ENCODE measurements at regions not wholly inside any gene's neighbourhood (a gene's known extent, or its start where the extent isn't known, plus 50 kb on each side); places are given as distances from the start of the nearest gene placed in this dataset.

DNA sequence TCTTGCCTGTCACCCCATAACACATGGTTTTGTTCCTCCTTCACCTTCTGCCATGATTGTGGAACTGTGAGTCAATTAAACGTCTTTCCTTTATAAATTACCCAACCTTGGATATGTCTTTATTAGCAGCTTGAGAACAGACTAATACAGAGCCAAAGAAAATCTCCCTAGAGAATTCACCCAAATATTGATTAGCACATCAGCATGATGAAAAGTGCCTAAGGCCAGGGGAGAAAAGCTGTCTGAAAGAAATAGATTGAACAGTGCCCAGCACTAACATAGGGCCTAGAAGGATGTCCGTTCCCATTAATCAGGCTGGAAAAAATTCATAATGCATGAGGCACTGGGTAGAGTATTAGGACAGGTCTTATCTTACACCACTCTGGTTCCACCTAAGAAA lies 111.9 kb upstream of the CALN1 start:
- TF ChIP-seq POLR2A (IDR thresholded peaks at IDR 0.05; ENCODE audit: low read length) (no peak), GATA1 (IDR thresholded peaks at IDR 0.05; ENCODE audit: low read depth, low read length) (no peak)
- DNase-seq = no peak

DNA sequence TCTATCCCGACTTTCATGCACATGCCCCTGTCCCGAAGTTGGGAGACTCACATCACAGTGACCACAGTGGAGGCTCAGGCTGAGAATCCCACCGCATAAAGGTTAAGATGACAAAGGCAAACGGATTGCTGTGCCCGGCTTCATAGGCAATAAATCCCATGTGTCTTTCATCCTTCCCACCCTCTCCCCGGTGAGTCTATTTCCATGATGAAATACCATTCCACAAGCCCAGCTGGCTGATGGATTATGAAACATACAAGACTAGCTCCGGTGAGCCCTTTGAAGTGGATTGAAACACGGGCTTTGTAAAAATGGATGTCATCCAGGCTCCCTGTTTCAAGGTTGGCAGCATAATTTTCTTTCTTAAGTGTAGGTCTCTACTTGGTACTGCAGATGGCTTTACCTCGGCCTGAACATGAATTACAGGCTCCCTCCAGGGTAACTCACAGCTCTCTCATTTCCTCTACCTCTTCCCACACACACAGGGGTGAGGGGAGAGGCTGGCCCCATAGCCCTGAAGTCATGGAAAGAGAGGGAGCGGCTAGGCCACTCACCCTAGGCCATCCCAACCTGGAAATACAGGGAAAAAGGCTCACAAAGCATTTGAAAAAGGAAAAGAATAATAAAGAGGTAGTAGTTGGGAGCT lies 92.0 kb upstream of the CALN1 start:
- TF ChIP-seq POLR2A (IDR thresholded peaks at IDR 0.05; ENCODE audit: low read length) (no peak), GATA1 (IDR thresholded peaks at IDR 0.05; ENCODE audit: low read depth, low read length) (no peak)
- no peak for DNase-seq

DNA sequence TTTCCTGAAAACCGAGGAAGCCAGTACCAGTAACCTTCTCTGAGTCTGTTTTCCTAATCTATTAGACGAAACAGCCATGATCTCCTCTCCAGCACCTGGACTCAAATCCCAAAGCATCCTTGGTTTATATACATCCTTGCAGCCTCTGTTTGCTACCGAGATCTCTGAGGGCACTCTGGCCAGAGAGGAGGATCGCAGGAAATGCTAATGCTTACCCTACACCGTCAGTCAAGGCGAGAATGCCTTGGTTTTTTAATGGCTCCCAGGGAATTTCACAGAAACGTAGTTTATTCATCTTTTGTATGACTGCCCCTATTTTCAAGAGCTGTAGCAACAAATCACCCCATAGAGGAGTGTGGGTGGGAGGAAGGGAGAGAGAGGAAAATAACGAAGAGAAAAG lies 91.5 kb upstream of the CALN1 start:
- DNase-seq = no peak
- TF ChIP-seq POLR2A (IDR thresholded peaks at IDR 0.05; ENCODE audit: low read length) (no peak), GATA1 (IDR thresholded peaks at IDR 0.05; ENCODE audit: low read depth, low read length) (no peak)

DNA sequence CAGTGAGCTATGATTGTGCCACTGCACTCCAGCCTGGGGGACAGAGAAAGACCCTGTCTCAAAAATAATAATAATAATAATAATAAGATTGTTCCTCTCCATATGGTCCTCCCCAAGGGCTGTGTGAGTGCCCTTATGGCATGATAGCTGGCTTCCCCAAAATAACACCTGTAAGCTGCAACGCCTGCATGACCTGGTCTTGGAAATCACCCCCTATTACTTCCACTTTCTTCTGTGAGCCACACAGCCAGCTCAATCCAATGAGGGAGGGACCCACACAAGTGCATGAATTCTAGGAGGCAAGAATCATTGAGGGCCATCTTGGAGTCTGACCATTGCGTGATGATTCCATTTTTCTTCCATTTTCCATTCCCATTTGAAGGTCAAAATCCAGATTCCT lies 82.7 kb upstream of the CALN1 start:
- TF ChIP-seq GATA1 (IDR thresholded peaks at IDR 0.05; ENCODE audit: low read depth, low read length) (no peak), POLR2A (IDR thresholded peaks at IDR 0.05; ENCODE audit: low read length) (no peak)
- no peak for DNase-seq

DNA sequence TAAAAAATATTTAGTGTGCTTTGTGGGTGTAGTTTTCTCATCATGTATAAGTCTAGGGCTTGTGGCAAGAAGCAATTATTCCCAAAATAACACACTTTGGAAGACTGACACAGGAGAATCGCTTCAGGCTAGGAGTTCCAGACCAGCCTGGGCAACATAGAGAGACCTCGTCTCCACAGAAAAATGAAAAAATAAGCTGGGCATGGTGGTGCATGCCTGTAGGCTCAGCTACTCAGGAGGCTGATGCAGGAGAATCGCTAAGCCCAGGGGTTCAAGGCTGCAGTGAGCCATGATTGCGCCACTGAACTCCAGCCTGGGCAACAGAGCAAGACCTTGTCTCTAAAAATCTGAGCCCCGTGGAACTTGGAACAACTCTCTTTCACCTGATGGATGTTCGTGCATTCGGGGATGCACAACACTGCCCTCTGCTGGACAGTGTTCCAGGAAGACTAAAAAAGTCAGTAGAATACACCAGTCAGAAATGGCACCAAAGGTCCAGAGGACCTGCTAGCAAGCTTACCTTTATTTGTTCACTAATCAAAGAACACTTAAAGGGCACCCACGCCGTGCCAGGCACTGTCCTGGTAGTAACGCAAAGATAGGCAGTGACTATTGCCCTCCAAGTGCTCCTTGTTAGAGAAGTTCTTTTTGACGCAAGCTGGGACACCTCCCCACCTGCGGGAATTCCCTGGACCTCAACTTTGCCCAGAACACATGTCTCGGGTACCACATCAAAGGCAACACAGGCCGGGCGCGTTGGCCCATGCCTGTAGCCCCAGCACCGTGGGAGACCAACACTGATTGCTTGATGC lies 81.9 kb upstream of the CALN1 start:
- TF ChIP-seq POLR2A (IDR thresholded peaks at IDR 0.05; ENCODE audit: low read length) (no peak), GATA1 (IDR thresholded peaks at IDR 0.05; ENCODE audit: low read depth, low read length) (no peak)
- peak; percentile 43 to 67 for DNase-seq

DNA sequence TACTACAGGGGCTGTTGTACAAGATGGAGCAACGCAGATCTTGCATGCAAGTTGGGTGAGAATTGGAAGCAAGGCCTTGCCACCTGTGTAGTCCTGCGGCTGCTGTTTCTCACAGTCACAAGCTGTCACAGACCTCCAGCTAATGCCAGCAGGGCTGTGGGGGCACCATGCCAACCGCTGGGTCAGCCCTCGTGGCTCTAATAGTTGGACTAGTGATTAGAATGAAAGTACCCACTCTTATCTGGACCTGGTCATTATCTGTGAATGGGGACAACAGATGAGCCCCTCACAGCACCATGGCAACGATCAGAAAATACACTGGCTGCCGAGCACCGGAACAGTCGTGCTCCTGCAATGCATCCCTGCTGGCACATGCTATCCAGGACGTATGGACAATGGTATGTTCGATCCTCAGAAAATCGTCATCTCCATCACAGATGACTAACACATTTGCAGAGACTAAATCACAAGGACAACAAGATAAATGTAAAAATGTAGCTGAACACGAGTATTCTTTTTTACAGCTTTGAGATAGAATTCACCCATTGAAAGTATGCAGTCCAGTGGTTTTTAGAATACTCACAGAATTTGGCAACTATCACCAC lies 80.4 kb upstream of the CALN1 start:
- DNase-seq = no peak
- no peak for TF ChIP-seq POLR2A (IDR thresholded peaks at IDR 0.05; ENCODE audit: low read length)
- TF ChIP-seq GATA1 (IDR thresholded peaks at IDR 0.05; ENCODE audit: low read depth, low read length) = no peak

DNA sequence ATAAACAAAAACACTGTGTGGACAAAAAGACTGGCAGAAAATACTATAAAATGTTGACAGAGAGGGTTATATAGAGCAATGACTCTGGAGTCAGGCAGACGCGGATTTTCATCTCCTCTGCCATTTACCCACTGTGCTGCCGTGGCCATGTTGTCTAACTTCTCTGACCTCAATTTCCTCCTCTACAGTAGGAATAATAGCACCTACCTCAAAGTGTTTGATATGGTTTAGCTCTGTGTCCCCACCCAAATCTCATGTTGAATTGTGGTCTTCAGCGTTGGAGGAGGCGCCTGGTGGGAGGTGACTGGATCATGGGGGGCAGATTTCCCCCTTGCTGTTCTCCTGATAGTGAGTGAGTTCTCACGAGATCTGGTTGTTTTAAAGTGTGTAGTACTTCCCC lies 78.2 kb upstream of the CALN1 start:
- no peak for DNase-seq
- no peak for TF ChIP-seq GATA1 (IDR thresholded peaks at IDR 0.05; ENCODE audit: low read depth, low read length)
- TF ChIP-seq POLR2A (IDR thresholded peaks at IDR 0.05; ENCODE audit: low read length) = no peak

DNA sequence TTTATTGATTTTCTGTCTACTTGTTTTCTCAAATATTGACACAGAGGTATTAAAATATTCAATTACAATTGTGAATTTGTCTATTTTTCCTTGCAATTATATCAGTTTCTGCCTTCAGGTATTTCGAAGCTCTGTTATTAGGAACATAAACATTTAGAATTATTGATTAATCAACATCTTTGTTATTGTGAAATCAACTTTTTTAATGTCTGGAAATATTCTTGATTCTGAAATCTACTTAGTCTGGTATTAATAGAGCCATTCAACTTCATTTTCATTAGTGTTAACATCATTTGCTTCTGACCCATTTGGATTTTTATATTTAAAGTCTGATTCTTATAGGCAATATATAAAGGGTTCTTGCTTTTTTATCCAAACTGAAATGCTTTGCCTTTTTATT lies 69.8 kb upstream of the CALN1 start:
- DNase-seq = no peak
- TF ChIP-seq POLR2A (IDR thresholded peaks at IDR 0.05; ENCODE audit: low read length) = no peak
- TF ChIP-seq GATA1 (IDR thresholded peaks at IDR 0.05; ENCODE audit: low read depth, low read length) = no peak

DNA sequence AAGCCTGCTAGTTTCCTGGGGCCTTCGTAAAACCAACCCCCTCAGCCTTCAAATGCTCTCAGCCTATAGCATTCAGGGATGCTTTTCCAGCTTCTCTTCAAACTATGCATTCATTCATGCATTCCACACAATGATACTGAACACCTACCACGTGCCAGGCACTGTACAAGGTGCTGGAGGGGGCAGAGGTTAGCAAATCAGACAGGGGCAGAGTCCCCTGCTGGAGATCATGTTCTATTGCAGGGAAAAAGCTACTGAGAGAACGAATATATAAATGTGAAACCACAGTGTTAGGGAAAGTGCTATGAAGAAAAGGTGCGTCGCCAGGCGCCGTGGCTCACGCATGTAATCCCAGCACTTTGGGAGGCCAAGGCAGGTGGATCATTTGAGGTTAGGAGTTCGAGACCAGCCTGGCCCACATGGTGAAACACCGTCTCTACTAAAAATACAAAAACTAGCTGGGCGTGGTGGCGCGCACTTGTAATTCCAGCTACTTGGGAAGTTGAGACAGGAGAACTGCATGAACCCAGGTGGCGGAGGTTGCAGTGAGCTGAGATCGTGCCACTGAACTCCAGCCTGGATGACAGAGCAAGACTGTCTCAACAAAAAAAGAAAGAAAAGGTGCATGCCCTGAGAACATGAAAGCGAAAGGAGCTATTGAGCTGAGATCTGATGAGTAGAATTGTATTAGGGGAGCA lies 64.6 kb upstream of the CALN1 start:
- no peak for TF ChIP-seq GATA1 (IDR thresholded peaks at IDR 0.05; ENCODE audit: low read depth, low read length)
- TF ChIP-seq POLR2A (IDR thresholded peaks at IDR 0.05; ENCODE audit: low read length) = no peak
- no peak for DNase-seq

DNA sequence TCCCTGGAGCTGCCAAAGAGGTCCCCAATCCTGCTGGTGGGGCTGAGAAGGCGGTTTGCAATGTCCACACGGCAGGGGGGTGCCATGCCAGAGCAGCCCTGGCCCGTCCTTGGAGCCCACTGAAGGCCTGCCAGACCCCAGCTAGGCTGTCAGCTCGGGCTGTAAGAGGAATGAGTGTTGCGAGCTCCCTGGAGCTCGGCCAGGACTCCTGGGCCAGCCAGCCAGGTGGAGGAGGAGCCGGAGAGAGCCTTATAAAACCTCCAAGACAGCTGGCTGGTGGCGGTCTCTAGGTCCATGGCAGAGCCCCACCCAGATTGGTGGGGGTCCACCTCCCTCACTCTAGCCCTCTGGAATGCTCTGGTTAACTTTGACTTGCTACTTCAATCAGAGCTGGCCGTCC lies 55.1 kb upstream of the CALN1 start:
- no peak for DNase-seq
- TF ChIP-seq GATA1 (IDR thresholded peaks at IDR 0.05; ENCODE audit: low read depth, low read length) (no peak), POLR2A (IDR thresholded peaks at IDR 0.05; ENCODE audit: low read length) (no peak)

DNA sequence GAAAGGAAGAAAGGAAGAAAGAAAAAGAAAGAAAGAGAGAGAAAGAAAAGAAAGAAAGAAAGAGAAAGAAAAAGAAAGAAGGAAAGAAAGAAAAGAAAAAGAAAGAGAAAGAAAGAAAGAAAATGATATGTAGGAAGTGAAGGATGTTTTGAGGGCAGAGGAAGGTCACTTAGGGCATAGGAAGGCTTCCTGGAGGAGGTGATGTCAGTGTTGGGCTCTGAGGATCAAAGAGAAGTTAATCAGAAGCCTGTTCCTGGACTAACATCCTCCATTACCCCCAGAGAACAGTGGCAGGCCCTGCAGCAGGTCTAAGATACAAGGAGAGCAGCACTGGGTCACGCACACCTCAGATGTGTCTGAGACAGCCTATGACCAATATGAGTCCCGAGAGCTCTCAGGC lies 54.7 kb upstream of the CALN1 start:
- no peak for DNase-seq
- TF ChIP-seq GATA1 (IDR thresholded peaks at IDR 0.05; ENCODE audit: low read depth, low read length) (no peak), POLR2A (IDR thresholded peaks at IDR 0.05; ENCODE audit: low read length) (no peak)

DNA sequence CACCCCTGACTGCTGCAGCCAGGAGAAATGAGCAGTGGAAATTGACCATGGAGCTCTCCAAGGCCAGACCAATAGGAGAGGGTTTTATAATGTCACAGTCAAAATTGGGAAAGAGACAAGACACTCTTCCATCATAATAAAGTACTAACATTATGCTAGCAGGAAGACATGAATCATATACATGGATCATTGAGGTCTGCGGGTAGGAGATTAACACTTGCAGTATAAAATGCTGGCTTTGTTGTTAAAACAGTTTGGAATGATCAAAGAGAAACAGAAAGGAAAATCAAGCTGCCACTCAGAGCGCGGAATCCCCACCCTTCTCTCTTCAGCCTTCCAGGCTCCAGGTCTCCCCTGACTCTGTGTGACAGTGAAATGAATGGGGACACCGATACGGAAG lies 53.4 kb upstream of the CALN1 start:
- TF ChIP-seq GATA1 (IDR thresholded peaks at IDR 0.05; ENCODE audit: low read depth, low read length) = no peak
- TF ChIP-seq POLR2A (IDR thresholded peaks at IDR 0.05; ENCODE audit: low read length) = no peak

DNA sequence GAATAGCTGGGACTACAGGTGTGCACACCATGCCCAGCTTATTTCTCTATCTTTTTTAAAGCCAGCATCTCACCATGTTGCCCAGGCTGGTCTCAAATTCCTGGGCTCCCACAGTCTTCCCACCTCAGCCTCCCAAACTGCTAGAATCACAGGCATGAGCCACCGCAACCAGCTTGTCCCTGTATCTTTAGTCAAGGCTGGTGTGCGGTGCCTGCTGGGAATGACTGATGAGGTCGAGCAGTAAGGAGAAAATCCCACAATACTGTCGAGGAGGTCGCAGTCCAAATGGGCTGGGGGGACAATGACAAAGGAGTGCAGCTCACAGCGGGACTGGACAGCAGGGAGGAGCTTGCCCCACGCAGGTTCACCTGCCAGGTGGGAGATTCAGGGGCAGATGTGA lies 50.2 kb upstream of the CALN1 start:
- no peak for DNase-seq
- TF ChIP-seq POLR2A (IDR thresholded peaks at IDR 0.05; ENCODE audit: low read length) (no peak), GATA1 (IDR thresholded peaks at IDR 0.05; ENCODE audit: low read depth, low read length) (no peak)

More for the DNA sequence above, 53.4 kb upstream of the CALN1 start:
- no peak for DNase-seq

All from erythroblast (primary cell).